ENCODE measurements at regions not wholly inside any gene's neighbourhood (a gene's known extent, or its start where the extent isn't known, plus 50 kb on each side); places are given as distances from the start of the nearest gene placed in this dataset. TPM values are rescaled to one million over a fixed set of nuclear protein-coding genes. Genes with fewer than 3 reads are reported as not detected.

DNA sequence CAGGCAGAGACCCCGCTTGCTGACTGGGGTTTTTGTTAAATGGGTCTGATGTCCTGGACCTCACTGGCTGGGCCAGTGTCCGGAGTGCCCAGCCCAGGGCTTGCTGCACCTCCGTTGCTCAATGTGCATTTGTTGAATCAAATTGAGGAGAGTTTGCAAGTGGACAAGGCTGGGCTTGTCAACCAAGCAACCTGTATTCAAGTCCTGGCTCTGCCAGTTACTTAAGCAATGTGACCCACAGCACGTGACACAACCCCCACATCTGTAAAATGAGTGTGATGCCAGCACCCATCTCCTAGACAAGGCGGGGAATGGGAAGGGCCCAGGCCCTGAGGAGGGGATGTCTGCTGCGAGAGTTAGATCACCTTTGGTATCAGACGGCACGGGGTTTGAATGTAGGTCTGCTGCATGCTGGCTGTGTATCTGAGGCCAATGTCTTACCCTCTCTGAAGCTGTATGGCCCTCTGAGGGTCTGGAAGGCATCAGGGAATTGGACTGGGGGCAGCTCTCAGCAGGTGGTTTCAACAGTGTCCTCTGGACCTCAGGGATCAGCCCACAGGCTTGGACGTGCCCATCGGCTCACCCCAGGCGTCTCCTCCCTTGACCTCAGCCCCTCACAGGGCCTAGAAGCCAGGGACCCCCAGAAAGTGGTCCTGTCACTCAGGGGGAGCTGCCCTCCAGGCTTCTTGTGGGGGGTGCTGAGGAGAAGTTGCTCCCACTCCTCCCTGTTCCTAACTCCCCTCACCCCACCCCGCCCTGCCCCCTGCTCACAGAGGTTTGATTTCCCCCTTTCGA is 51.0 kb upstream of the RUNX3 start:
- H2BK12ac ChIP-seq (ENCODE audit: insufficient read length, low read depth, low read length) = no peak overlapping the region
- peaks cover 4 to 6% of the 10 kb centered on the region in 2 experiments for H3K9me3 Mint-ChIP-seq

More for the DNA sequence above, 51.0 kb upstream of the RUNX3 start:
- no peak overlapping the region for H4K8ac ChIP-seq (replicated peaks; ENCODE audit: insufficient read length, low read depth, low read length)
- no peak for TF ChIP-seq CTCF (conservative IDR thresholded peaks at IDR 0.05)
- no peak overlapping the region for H2BK15ac ChIP-seq (ENCODE audit: low read depth, low read length)
- Mint-ChIP-seq H3K27me3 (ENCODE audit: low read depth) (peaks cover 5% of the 10 kb centered on the region), H3K4me3 (no peak overlapping the region), H3K36me3 (ENCODE audit: insufficient read depth in 1 of 3, low read depth in 3 of 3) (peaks cover 0 to 4% (median 0%) of the 10 kb centered on the region in 3 experiments; a peak in 2 of 7 replicates), H3K27ac (no peak overlapping the region), H3K4me1 (peaks cover 3 to 5% of the 10 kb centered on the region in 2 experiments; a peak in 1 of 4 replicates)
- H3K9me3 ChIP-seq (ENCODE audit: control insufficient read depth, low read depth, low read length) = no peaks in the 10 kb centered on the region
- no peaks in the 10 kb centered on the region for H3K79me2 ChIP-seq (ENCODE audit: insufficient read depth, low read length)
- H3K27me3 ChIP-seq (ENCODE audit: insufficient read depth, low read length) = no peaks in the 10 kb centered on the region
- H3T11ph ChIP-seq (ENCODE audit: low read length) = no peak overlapping the region
- no CpG with 5 or more reads among the region's 13 CpGs for WGBS (ENCODE audit: extremely low coverage, insufficient read length, low lambda C conversion rate)
- H2BK5ac ChIP-seq (ENCODE audit: insufficient read length, low read length) = no peak overlapping the region
- no peak overlapping the region for H3K56ac ChIP-seq (ENCODE audit: insufficient read length, low read depth, low read length)
- no peak overlapping the region for H2BK120ac ChIP-seq (ENCODE audit: low read depth, low read length, poor library complexity, severe bottlenecking)
- no peaks in the 10 kb centered on the region for H4K20me1 ChIP-seq (ENCODE audit: control insufficient read depth, insufficient read depth, insufficient read length)
- H2AFZ ChIP-seq (ENCODE audit: low read length) = no peak overlapping the region
- H3K4me1 ChIP-seq (ENCODE audit: insufficient read depth, low read length) = no peaks in the 10 kb centered on the region
- no peaks in the 10 kb centered on the region for H3K23me2 ChIP-seq (ENCODE audit: insufficient read length, low read depth, low read length, poor library complexity, severe bottlenecking)
- H3K18ac ChIP-seq (ENCODE audit: insufficient read length, low read depth, low read length) = no peak overlapping the region
- no peak overlapping the region for H2AK5ac ChIP-seq (ENCODE audit: insufficient read length, low read length)
- no peak overlapping the region for H4K5ac ChIP-seq (ENCODE audit: insufficient read length, low read depth, low read length)
- H3K79me1 ChIP-seq (ENCODE audit: insufficient read depth, low read depth, low read length, poor library complexity, severe bottlenecking) = no peaks in the 10 kb centered on the region
- no peak overlapping the region for H3K23ac ChIP-seq (ENCODE audit: insufficient read length, low read depth, low read length)
- no peak overlapping the region for H4K91ac ChIP-seq (ENCODE audit: insufficient read length, low read depth, low read length)
- no peak overlapping the region for H2BK20ac ChIP-seq (ENCODE audit: low read depth, low read length, poor library complexity, severe bottlenecking)
- no peak overlapping the region for H3K9ac ChIP-seq (ENCODE audit: extremely low read depth, insufficient read length, low read length)
- no peak overlapping the region for H3K14ac ChIP-seq (ENCODE audit: insufficient read depth, low read length)
- no peak overlapping the region for H3K4ac ChIP-seq (ENCODE audit: low read depth, low read length)
- no peak for DNase-seq
- no peak overlapping the region for H3K27ac ChIP-seq (ENCODE audit: insufficient read length, low read depth, low read length)
- H3K4me2 ChIP-seq (ENCODE audit: insufficient read depth, insufficient read length, low read length) = no peak overlapping the region

Small RNA genes in the stretch of these regions (microRNA-seq; reads per million reads assigned to microRNA genes)
- gene MIR4425 (ENCODE audit: borderline microRNAs expressed) = not detected

All from H9 (cell line).